Neural progenitor cell (in vitro differentiated cells): ENCODE measurements at regions not wholly inside any gene's neighbourhood (a gene's known extent, or its start where the extent isn't known, plus 50 kb on each side); places are given as distances from the start of the nearest gene placed in this dataset.
A peak's percentile ranks its signal among the peaks of the same experiment; 100 is the strongest.

Experiments
- DNase-seq: peaks from one replicate; pipeline ENCODE4 v3.0.0-alpha.2; 2016; ENCODE audit warnings: low spot score
- H2AFZ ChIP-seq: fragments of 200-600 bp; sonication (generic); replicated peaks from 2 replicates; pipeline ENCODE4 v1.6.1; 2016; ENCODE audit warnings: antibody characterized with exemption
- H3F3A ChIP-seq: fragments of 200-600 bp; sonication (generic); 2 replicates; pipeline ENCODE4 v1.6.1; 2016; ENCODE audit warnings: antibody characterized with exemption, low read depth
- H3K27ac ChIP-seq: fragments of 200-600 bp; sonication (generic); 2 replicates; pipeline ENCODE4 v1.5.1; 2016; ENCODE audit warnings: mild to moderate bottlenecking
- H3K27me3 ChIP-seq: fragments of 200-600 bp; sonication (generic); 2 replicates; pipeline ENCODE4 v1.6.1; 2016; ENCODE audit warnings: mild to moderate bottlenecking, moderate library complexity
- H3K36me3 ChIP-seq: fragments of 200-600 bp; sonication (generic); 2 replicates; pipeline ENCODE4 v1.5.1; 2016
- H3K4me1 ChIP-seq: fragments of 200-600 bp; sonication (generic); 2 replicates; pipeline ENCODE4 v1.6.1; 2016; ENCODE audit warnings: mixed run types
- H3K4me2 ChIP-seq: fragments of 200-600 bp; sonication (generic); 2 replicates; pipeline ENCODE4 v1.6.1; 2016
- H3K4me3 ChIP-seq: fragments of 200-600 bp; sonication (generic); 2 replicates; pipeline ENCODE4 v1.5.1; 2016
- H3K79me2 ChIP-seq: fragments of 200-600 bp; sonication (generic); 2 replicates; pipeline ENCODE4 v1.6.1; 2016; ENCODE audit warnings: low read depth
- H3K9ac ChIP-seq: fragments of 200-600 bp; sonication (generic); 2 replicates; pipeline ENCODE4 v1.6.1; 2016
- H3K9me3 ChIP-seq: fragments of 200-600 bp; sonication (generic); 2 replicates; pipeline ENCODE4 v1.5.1; 2016; ENCODE audit warnings: low read depth
- H4K20me1 ChIP-seq: fragments of 200-600 bp; sonication (generic); 2 replicates; pipeline ENCODE4 v1.6.1; 2016; ENCODE audit warnings: low read depth
- H3K27ac Mint-ChIP-seq: 3 replicates; pipeline ENCODE4 v1.8.0; 2021; ENCODE audit warnings: mixed read lengths
- H3K27me3 Mint-ChIP-seq: 2 replicates; pipeline ENCODE4 v1.8.0; 2022; ENCODE audit warnings: low read depth, mild to moderate bottlenecking, inconsistent platforms, moderate library complexity, mixed read lengths; ENCODE audit not compliant: insufficient read depth
- H3K36me3 Mint-ChIP-seq: 3 replicates; pipeline ENCODE4 v1.8.0; 2021; ENCODE audit warnings: mixed read lengths
- H3K4me1 Mint-ChIP-seq: 3 replicates; pipeline ENCODE4 v1.8.0; 2021; ENCODE audit warnings: mixed read lengths
- H3K4me3 Mint-ChIP-seq: 3 replicates; pipeline ENCODE4 v1.8.0; 2021; ENCODE audit warnings: mild to moderate bottlenecking, moderate library complexity, mixed read lengths
- H3K9me3 Mint-ChIP-seq: 3 replicates; pipeline ENCODE4 v1.8.0; 2020; ENCODE audit warnings: mixed read lengths
- CTCF ChIP-seq: fragments of 200-600 bp; sonication (generic); IDR thresholded peaks from 2 replicates; pipeline ENCODE4 v1.5.1; 2017; ENCODE audit warnings: antibody characterized with exemption, mild to moderate bottlenecking
- EZH2 ChIP-seq: fragments of 200-600 bp; sonication (generic); IDR thresholded peaks from 2 replicates; pipeline ENCODE4 v1.6.1; 2017; ENCODE audit warnings: antibody characterized with exemption, mild to moderate bottlenecking, moderate library complexity
- EZH2phosphoT487 ChIP-seq: fragments of 200-600 bp; sonication (generic); IDR thresholded peaks from 2 replicates; pipeline ENCODE4 v1.6.1; 2017; ENCODE audit warnings: antibody characterized with exemption

GRCh38 chr6:76774781-76775384, 688.4 kb downstream of the HTR1B start:
- H3K4me3 Mint-ChIP-seq: no peak overlapping the region

GRCh38 chr6:76772951-76773350, 690.3 kb downstream of the HTR1B start:
- Histone ChIP-seq H3K4me3 (no peak overlapping the region), H3K9ac (no peak overlapping the region), H3K36me3 (no peaks in the 10 kb centered on the region), H3K27me3 (no peaks in the 10 kb centered on the region), H3K4me1 (no peaks in the 10 kb centered on the region), H4K20me1 (no peaks in the 10 kb centered on the region), H3K4me2 (no peak overlapping the region), H2AFZ (no peak overlapping the region), H3K27ac (no peak overlapping the region), H3K9me3 (no peaks in the 10 kb centered on the region), H3K79me2 (no peaks in the 10 kb centered on the region), H3F3A (no peaks in the 10 kb centered on the region)
- Mint-ChIP-seq H3K4me1 (peaks cover 6% of the 10 kb centered on the region), H3K4me3 (no peak overlapping the region), H3K27ac (no peak overlapping the region), H3K9me3 (peaks cover 6% of the 10 kb centered on the region), H3K27me3 (no peaks in the 10 kb centered on the region), H3K36me3 (no peaks in the 10 kb centered on the region)
- TF ChIP-seq CTCF (no peak), EZH2phosphoT487 (no peak), EZH2 (no peak)
- no peak for DNase-seq

More at GRCh38 chr6:76774781-76775384, 688.4 kb downstream of the HTR1B start:
- Histone ChIP-seq H3K9ac (no peak overlapping the region), H3K4me3 (no peak overlapping the region), H3K4me2 (no peak overlapping the region), H3K4me1 (no peaks in the 10 kb centered on the region), H3K27ac (no peak overlapping the region), H3K9me3 (no peaks in the 10 kb centered on the region), H3K36me3 (no peaks in the 10 kb centered on the region), H3K79me2 (no peaks in the 10 kb centered on the region), H3F3A (no peaks in the 10 kb centered on the region), H2AFZ (no peak overlapping the region), H4K20me1 (no peaks in the 10 kb centered on the region), H3K27me3 (no peaks in the 10 kb centered on the region)
- no peaks in the 10 kb centered on the region for H3K27me3 Mint-ChIP-seq
- DNase-seq: peak; percentile 4
- peaks cover 6% of the 10 kb centered on the region for H3K4me1 Mint-ChIP-seq
- no peak overlapping the region for H3K27ac Mint-ChIP-seq
- H3K36me3 Mint-ChIP-seq: no peaks in the 10 kb centered on the region
- no peak for TF ChIP-seq EZH2
- no peak for TF ChIP-seq CTCF
- TF ChIP-seq EZH2phosphoT487: no peak
- H3K9me3 Mint-ChIP-seq: peaks cover 6% of the 10 kb centered on the region

DNA sequence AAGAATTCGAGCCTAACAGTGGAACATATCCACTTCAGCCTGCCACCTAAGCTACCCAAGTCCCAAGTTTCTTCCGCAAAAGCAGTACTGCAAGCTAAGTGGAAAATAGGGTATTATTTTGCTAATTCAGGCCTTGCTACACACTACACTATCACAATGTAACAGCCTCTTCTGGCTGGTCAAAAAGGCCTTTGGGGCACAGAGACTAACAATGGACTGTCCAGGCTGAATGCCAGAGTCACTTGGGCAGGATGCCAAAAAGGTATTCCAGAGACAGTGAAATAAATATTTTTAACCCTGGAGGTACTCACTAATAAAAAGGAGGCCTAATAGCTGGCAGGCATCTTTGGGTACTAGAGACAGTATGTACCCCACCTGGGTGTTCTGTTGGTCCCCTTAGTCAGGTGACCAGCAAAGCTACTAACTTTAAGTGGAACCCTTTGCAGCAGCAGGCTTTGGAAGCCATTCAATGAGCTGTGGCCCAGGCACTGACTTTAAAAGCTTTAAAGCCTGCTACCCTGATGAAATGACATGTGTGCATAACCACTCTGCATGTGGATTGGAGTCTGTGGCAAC, 692.1 kb downstream of the HTR1B start:
- H3K4me2 ChIP-seq: no peak overlapping the region
- H3K27ac ChIP-seq: no peak overlapping the region
- Mint-ChIP-seq H3K27me3 (no peaks in the 10 kb centered on the region), H3K4me1 (peaks cover 6% of the 10 kb centered on the region), H3K9me3 (peaks cover 6% of the 10 kb centered on the region), H3K4me3 (no peak overlapping the region), H3K27ac (no peak overlapping the region), H3K36me3 (no peaks in the 10 kb centered on the region)
- no peaks in the 10 kb centered on the region for H4K20me1 ChIP-seq
- DNase-seq: no peak
- H2AFZ ChIP-seq: no peak overlapping the region
- no peak for TF ChIP-seq CTCF
- no peak for TF ChIP-seq EZH2phosphoT487
- no peak for TF ChIP-seq EZH2
- H3K4me3 ChIP-seq: no peak overlapping the region
- no peak overlapping the region for H3K9ac ChIP-seq
- H3K9me3 ChIP-seq: no peaks in the 10 kb centered on the region
- no peaks in the 10 kb centered on the region for H3K36me3 ChIP-seq
- no peaks in the 10 kb centered on the region for H3K4me1 ChIP-seq
- H3K27me3 ChIP-seq: no peaks in the 10 kb centered on the region
- H3F3A ChIP-seq: no peaks in the 10 kb centered on the region
- H3K79me2 ChIP-seq: no peaks in the 10 kb centered on the region
